ENCODE measurements at regions not wholly inside any gene's neighbourhood (a gene's known extent, or its start where the extent isn't known, plus 50 kb on each side); places are given as distances from the start of the nearest gene placed in this dataset.
"Not testable (repeated sequence)": the region's sequence is repeated elsewhere in the genome, so short reads cannot be mapped to it uniquely, and the experiment has no call there.

- Histone ChIP-seq H3K27ac (no peak overlapping the region), H3K9me3 (no peaks in the 10 kb centered on the region), H3K4me1 (no peaks in the 10 kb centered on the region), H3K4me3 (no peak overlapping the region), H3K36me3 (no peaks in the 10 kb centered on the region), H3K27me3 (no peaks in the 10 kb centered on the region)
- intact Hi-C loops (cut with DNase I; ENCODE audit: low total_unique reads): no loop called here
- no peak for DNase-seq (ENCODE audit: low spot score in 2 of 2)
- no peak for TF ChIP-seq POLR2AphosphoS5 (IDR thresholded peaks at IDR 0.05)
- no peak for TF ChIP-seq POLR2A (IDR thresholded peaks at IDR 0.05)
- TF ChIP-seq CTCF (IDR thresholded peaks at IDR 0.05): no peak
Observed at GRCh38 chr7:106583706-106584690, 77.0 kb downstream of the CCDC71L start.

- DNase-seq (ENCODE audit: low spot score in 2 of 2): no peak
- Histone ChIP-seq H3K4me3 (no peak overlapping the region), H3K27ac (no peak overlapping the region), H3K27me3 (no peaks in the 10 kb centered on the region), H3K4me1 (no peaks in the 10 kb centered on the region), H3K36me3 (no peaks in the 10 kb centered on the region), H3K9me3 (no peaks in the 10 kb centered on the region)
- TF ChIP-seq POLR2AphosphoS5 (IDR thresholded peaks at IDR 0.05) (peak in 1 of 3 donors; percentile 33), POLR2A (IDR thresholded peaks at IDR 0.05) (no peak)
- intact Hi-C loops (cut with DNase I; ENCODE audit: low total_unique reads): no loop called here
Observed at GRCh38 chr7:106583100-106583499, 77.9 kb downstream of the CCDC71L start.

- H3K9me3 ChIP-seq: no peaks in the 10 kb centered on the region
- H3K27me3 ChIP-seq: no peaks in the 10 kb centered on the region
- H3K4me3 ChIP-seq: no peak overlapping the region
- no peaks in the 10 kb centered on the region for H3K36me3 ChIP-seq
- intact Hi-C loops (cut with DNase I; ENCODE audit: low total_unique reads): no loop called here
- no peak overlapping the region for H3K27ac ChIP-seq
- no peaks in the 10 kb centered on the region for H3K4me1 ChIP-seq
- TF ChIP-seq CTCF (IDR thresholded peaks at IDR 0.05) (no peak), POLR2A (IDR thresholded peaks at IDR 0.05) (no peak), POLR2AphosphoS5 (IDR thresholded peaks at IDR 0.05) (no peak)
- DNase-seq (ENCODE audit: low spot score in 2 of 2): no peak
Observed at GRCh38 chr7:106582365-106582764, 78.6 kb downstream of the CCDC71L start.

GRCh38 chr7:106579086-106579485 is 81.9 kb downstream of the CCDC71L start:
- DNase-seq (ENCODE audit: low spot score in 2 of 2); H3K27ac ChIP-seq; H3K4me1 ChIP-seq; intact Hi-C loops (cut with DNase I; ENCODE audit: low total_unique reads); H3K36me3 ChIP-seq; H3K9me3 ChIP-seq; H3K4me3 ChIP-seq; H3K27me3 ChIP-seq: not testable (repeated sequence)

- Histone ChIP-seq H3K36me3 (no peaks in the 10 kb centered on the region), H3K4me1 (no peaks in the 10 kb centered on the region), H3K9me3 (no peaks in the 10 kb centered on the region), H3K27me3 (no peaks in the 10 kb centered on the region), H3K4me3 (no peak overlapping the region), H3K27ac (no peak overlapping the region)
- DNase-seq (ENCODE audit: low spot score in 2 of 2): no peak
- intact Hi-C loops (cut with DNase I; ENCODE audit: low total_unique reads): no loop called here
- TF ChIP-seq CTCF (IDR thresholded peaks at IDR 0.05) (no peak), POLR2AphosphoS5 (IDR thresholded peaks at IDR 0.05) (no peak), POLR2A (IDR thresholded peaks at IDR 0.05) (no peak)
Observed at GRCh38 chr7:106575138-106575823, 85.7 kb downstream of the CCDC71L start.

GRCh38 chr7:106573738-106574137 is 87.2 kb downstream of the CCDC71L start:
- intact Hi-C loops (cut with DNase I; ENCODE audit: low total_unique reads): no loop called here

More at GRCh38 chr7:106573738-106574137, 87.2 kb downstream of the CCDC71L start:
- H3K27ac ChIP-seq: no peak overlapping the region
- H3K4me1 ChIP-seq: no peaks in the 10 kb centered on the region
- no peaks in the 10 kb centered on the region for H3K27me3 ChIP-seq
- no peak for DNase-seq (ENCODE audit: low spot score in 2 of 2)
- H3K36me3 ChIP-seq: no peaks in the 10 kb centered on the region
- H3K4me3 ChIP-seq: no peak overlapping the region
- H3K9me3 ChIP-seq: no peaks in the 10 kb centered on the region
- TF ChIP-seq POLR2A (IDR thresholded peaks at IDR 0.05): no peak
- TF ChIP-seq CTCF (IDR thresholded peaks at IDR 0.05): no peak
- no peak for TF ChIP-seq POLR2AphosphoS5 (IDR thresholded peaks at IDR 0.05)

All from breast epithelium (tissue), 4 donors.